Prostate gland (tissue), 2 donors: ENCODE measurements at regions not wholly inside any gene's neighbourhood (a gene's known extent, or its start where the extent isn't known, plus 50 kb on each side); places are given as distances from the start of the nearest gene placed in this dataset.
A peak's percentile ranks its signal among the peaks of the same experiment; 100 is the strongest.

ENCODE experiments used
- DNase-seq: peaks from one replicate; pipeline ENCODE4 v3.0.0-alpha.2; 2019; ENCODE audit warnings: low spot score
- H3K27ac ChIP-seq, 2 donors: fragments of 200-600 bp; sonication (generic); 2 replicates each; pipeline ENCODE4 v1.5.1; 2017 to 2019
- H3K27me3 ChIP-seq: fragments of 200-600 bp; sonication (generic); replicated peaks from 2 replicates; pipeline ENCODE4 v1.5.1; 2019; ENCODE audit not compliant: insufficient read depth
- H3K36me3 ChIP-seq, 2 donors: fragments of 200-600 bp; sonication (generic); 1 replicate in 1 of 2; 2 replicates in 1 of 2; pipeline versions ENCODE4 v1.5.1 to v1.8.1; 2017 to 2019
- H3K4me1 ChIP-seq: fragments of 200-600 bp; sonication (generic); replicated peaks from 2 replicates; pipeline ENCODE4 v1.5.1; 2019
- H3K4me3 ChIP-seq, 2 donors: fragments of 200-600 bp; sonication (generic); 2 replicates each; pipeline ENCODE4 v1.5.1; 2017 to 2019
- H3K9me3 ChIP-seq: fragments of 200-600 bp; sonication (generic); 2 replicates; pipeline ENCODE4 v1.5.1; 2017
- POLR2A ChIP-seq: fragments of 450-650 bp; IDR thresholded peaks from one replicate; pipeline ENCODE4 v1.6.1; 2016; ENCODE audit warnings: antibody characterized with exemption, mild to moderate bottlenecking
- POLR2AphosphoS5 ChIP-seq: sonication (generic); formaldehyde crosslinking; IDR thresholded peaks from one replicate; pipeline ENCODE4 v1.6.1; 2017; ENCODE audit warnings: antibody characterized with exemption
- WGBS: methylation state at CpG from one replicate; pipeline ENCODE4 v1.1.5; 2018; 5-methylcytosine and 5-hydroxymethylcytosine counted together
- intact Hi-C: fragments of 100-400 bp; cut with DNase I; formaldehyde crosslinking; loops from one replicate; pipeline ENCODE4 v1.14.2; 2022
- TF ChIP-seq, protein P1 (sequence below), 4 experiments: fragments of 200-600 bp in 2 of 4; fragments of 450-650 bp in 2 of 4; sonication (generic) in 2 of 4; IDR thresholded peaks; 1 replicate in 3 of 4; 2 replicates in 1 of 4; pipeline ENCODE4 v1.5.1; 2016 to 2019; ENCODE audit warnings: antibody characterized with exemption in 4 of 4, mild to moderate bottlenecking in 2 of 4, moderate library complexity in 2 of 4

GRCh38 chr7:91567081-91568012, 303.1 kb downstream of the FZD1 start:
- Histone ChIP-seq H3K36me3 (no peaks in the 10 kb centered on the region), H3K27ac (peak overlapping the region; percentile 77 to 81), H3K4me1 (peaks cover 5% of the 10 kb centered on the region), H3K4me3 (no peak overlapping the region), H3K27me3 (no peaks in the 10 kb centered on the region), H3K9me3 (no peaks in the 10 kb centered on the region)
- WGBS = 40% methylated on average over 7 of the region's 7 CpGs
- TF ChIP-seq POLR2A (no peak), POLR2AphosphoS5 (no peak)
- TF ChIP-seq, protein P1, sequence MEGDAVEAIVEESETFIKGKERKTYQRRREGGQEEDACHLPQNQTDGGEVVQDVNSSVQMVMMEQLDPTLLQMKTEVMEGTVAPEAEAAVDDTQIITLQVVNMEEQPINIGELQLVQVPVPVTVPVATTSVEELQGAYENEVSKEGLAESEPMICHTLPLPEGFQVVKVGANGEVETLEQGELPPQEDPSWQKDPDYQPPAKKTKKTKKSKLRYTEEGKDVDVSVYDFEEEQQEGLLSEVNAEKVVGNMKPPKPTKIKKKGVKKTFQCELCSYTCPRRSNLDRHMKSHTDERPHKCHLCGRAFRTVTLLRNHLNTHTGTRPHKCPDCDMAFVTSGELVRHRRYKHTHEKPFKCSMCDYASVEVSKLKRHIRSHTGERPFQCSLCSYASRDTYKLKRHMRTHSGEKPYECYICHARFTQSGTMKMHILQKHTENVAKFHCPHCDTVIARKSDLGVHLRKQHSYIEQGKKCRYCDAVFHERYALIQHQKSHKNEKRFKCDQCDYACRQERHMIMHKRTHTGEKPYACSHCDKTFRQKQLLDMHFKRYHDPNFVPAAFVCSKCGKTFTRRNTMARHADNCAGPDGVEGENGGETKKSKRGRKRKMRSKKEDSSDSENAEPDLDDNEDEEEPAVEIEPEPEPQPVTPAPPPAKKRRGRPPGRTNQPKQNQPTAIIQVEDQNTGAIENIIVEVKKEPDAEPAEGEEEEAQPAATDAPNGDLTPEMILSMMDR (IDR thresholded peaks at IDR 0.05) = no peak
- intact Hi-C loops = no loop called here
- no peak for DNase-seq

- Histone ChIP-seq H3K36me3 (no peaks in the 10 kb centered on the region), H3K4me1 (peaks cover 5% of the 10 kb centered on the region), H3K9me3 (no peaks in the 10 kb centered on the region), H3K27me3 (no peaks in the 10 kb centered on the region), H3K4me3 (no peak overlapping the region), H3K27ac (no peak overlapping the region)
- no peak for DNase-seq
- WGBS = 95% methylated on average over 1 of the region's 1 CpG
- intact Hi-C loops = no loop called here
- no peak for TF ChIP-seq POLR2AphosphoS5
- TF ChIP-seq POLR2A = no peak
- TF ChIP-seq, protein P1 (IDR thresholded peaks at IDR 0.05) = no peak
Measured at GRCh38 chr7:91568138-91568537, 303.9 kb downstream of the FZD1 start.

- H3K36me3 ChIP-seq = no peaks in the 10 kb centered on the region
- peaks cover 5% of the 10 kb centered on the region for H3K4me1 ChIP-seq
- DNase-seq = peak; percentile 38
- H3K27ac ChIP-seq = peak overlapping the region in 1 of 2 donors; percentile 30
- intact Hi-C loops = no loop called here
- WGBS = 52% methylated on average over 1 of the region's 1 CpG
- no peaks in the 10 kb centered on the region for H3K27me3 ChIP-seq
- no peaks in the 10 kb centered on the region for H3K9me3 ChIP-seq
- no peak overlapping the region for H3K4me3 ChIP-seq
- TF ChIP-seq, protein P1 (IDR thresholded peaks at IDR 0.05) = no peak
- TF ChIP-seq POLR2A = no peak
- TF ChIP-seq POLR2AphosphoS5 = peak; percentile 39
Measured at GRCh38 chr7:91569728-91570457, 305.7 kb downstream of the FZD1 start.

DNA sequence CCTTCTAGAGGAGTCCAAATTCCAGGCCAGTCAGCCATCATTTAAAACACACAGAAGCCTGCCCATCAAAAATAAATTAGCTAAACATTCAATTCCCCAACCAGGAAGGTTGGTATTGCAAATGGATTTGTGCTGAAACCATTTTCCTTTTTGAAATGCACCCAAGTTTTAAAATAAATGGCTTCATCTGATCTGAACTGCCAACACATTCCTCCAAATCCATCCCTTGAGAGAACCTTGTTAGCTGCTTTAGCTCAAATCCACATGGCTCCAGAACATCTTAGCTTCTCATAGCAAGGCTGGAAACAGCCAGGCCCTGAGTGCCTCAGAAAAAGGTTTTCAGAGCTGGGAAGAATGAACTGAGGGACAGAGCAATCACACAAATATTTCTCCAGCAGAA, 306.3 kb downstream of the FZD1 start:
- Histone ChIP-seq H3K27ac (no peak overlapping the region), H3K36me3 (no peaks in the 10 kb centered on the region), H3K9me3 (no peaks in the 10 kb centered on the region), H3K27me3 (no peaks in the 10 kb centered on the region), H3K4me1 (peaks cover 5% of the 10 kb centered on the region), H3K4me3 (no peak overlapping the region)
- intact Hi-C loops = no loop called here
- no peak for DNase-seq
- TF ChIP-seq POLR2AphosphoS5 (no peak), POLR2A (no peak)
- TF ChIP-seq, protein P1 (IDR thresholded peaks at IDR 0.05) = no peak
